Progenitor cell of endocrine pancreas (in vitro differentiated cells): ENCODE measurements at regions not wholly inside any gene's neighbourhood (a gene's known extent, or its start where the extent isn't known, plus 50 kb on each side); places are given as distances from the start of the nearest gene placed in this dataset.

Experiments used
- DNase-seq: peaks from one replicate; pipeline ENCODE4 v3.0.0; 2021; ENCODE audit warnings: low spot score; ENCODE audit not compliant: unreplicated experiment
- H3K27ac Mint-ChIP-seq: 2 replicates; pipeline ENCODE4 v1.8.0; 2021; ENCODE audit warnings: mild to moderate bottlenecking, moderate library complexity, mixed read lengths
- H3K27me3 Mint-ChIP-seq: 2 replicates; pipeline ENCODE4 v1.8.0; 2021; ENCODE audit warnings: mixed read lengths
- H3K36me3 Mint-ChIP-seq: 2 replicates; pipeline ENCODE4 v1.8.0; 2022; ENCODE audit warnings: mixed read lengths; ENCODE audit not compliant: insufficient read depth
- H3K4me1 Mint-ChIP-seq: 2 replicates; pipeline ENCODE4 v1.8.0; 2021; ENCODE audit warnings: low read depth, mixed read lengths
- H3K4me3 Mint-ChIP-seq: 2 replicates; pipeline ENCODE4 v1.8.0; 2021; ENCODE audit warnings: low read depth, mild to moderate bottlenecking, moderate library complexity, mixed read lengths
- H3K9me3 Mint-ChIP-seq: 2 replicates; pipeline ENCODE4 v1.8.0; 2021; ENCODE audit warnings: low read depth, mixed read lengths
- TF ChIP-seq, protein P1 (sequence below): fragments of 200-600 bp; sonication (generic); IDR thresholded peaks from one replicate; pipeline ENCODE4 v1.5.0; 2021; ENCODE audit warnings: antibody characterized with exemption, mild to moderate bottlenecking; ENCODE audit not compliant: unreplicated experiment

DNA sequence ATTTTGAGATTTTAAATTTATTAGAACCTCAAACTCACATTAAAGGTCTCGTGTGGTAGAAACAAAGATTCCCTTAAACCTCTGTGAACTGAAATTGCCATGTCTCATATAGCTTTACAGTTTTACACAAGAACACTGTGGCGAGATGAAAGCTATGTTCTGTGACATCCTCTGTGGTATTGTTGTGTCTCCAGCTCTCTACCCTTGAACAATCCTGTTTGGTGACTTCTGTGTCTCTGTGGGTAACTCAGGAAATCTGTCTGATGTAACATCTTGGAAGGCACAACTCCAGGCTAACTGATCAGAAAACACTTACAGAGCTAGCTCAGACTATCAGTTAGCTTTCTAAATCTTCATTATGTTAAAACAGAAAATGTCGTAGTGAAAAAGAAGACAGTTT lies 318.8 kb upstream of the GBE1 start:
- H3K36me3 Mint-ChIP-seq: no peaks in the 10 kb centered on the region
- no peak overlapping the region for H3K27ac Mint-ChIP-seq
- peaks cover 14% of the 10 kb centered on the region for H3K4me1 Mint-ChIP-seq

DNA sequence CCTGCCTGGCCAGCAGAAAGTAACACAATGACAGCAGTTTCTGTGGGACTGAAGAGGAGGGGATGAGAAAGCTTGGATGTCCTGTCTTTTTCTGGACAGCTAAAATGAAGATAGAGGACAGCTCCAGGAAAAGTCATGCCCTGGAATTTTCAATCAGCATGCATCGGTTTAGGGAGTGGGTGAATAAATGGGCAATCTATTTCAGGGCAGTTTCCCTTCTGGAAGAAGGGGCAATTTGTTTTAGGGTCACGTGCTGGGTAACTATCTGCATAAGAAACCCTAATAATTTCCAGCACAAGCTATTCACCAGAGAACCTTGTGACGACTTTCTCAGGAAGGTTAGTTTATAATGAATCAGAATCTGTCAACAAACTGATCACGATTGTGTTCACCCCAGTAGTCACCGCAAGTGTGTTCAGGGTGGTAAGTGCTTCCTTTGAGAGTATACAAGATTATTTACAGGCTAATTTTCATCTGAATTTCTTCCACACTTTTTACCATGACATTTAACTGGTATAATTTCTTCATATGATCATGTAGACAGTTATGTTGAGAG lies 318.0 kb upstream of the GBE1 start:
- Mint-ChIP-seq H3K9me3 (no peaks in the 10 kb centered on the region), H3K4me3 (no peak overlapping the region), H3K27ac (no peak overlapping the region), H3K27me3 (peaks cover under 1% of the 10 kb centered on the region), H3K36me3 (no peaks in the 10 kb centered on the region), H3K4me1 (peaks cover 13% of the 10 kb centered on the region)
- DNase-seq: no peak
- TF ChIP-seq, protein P1, sequence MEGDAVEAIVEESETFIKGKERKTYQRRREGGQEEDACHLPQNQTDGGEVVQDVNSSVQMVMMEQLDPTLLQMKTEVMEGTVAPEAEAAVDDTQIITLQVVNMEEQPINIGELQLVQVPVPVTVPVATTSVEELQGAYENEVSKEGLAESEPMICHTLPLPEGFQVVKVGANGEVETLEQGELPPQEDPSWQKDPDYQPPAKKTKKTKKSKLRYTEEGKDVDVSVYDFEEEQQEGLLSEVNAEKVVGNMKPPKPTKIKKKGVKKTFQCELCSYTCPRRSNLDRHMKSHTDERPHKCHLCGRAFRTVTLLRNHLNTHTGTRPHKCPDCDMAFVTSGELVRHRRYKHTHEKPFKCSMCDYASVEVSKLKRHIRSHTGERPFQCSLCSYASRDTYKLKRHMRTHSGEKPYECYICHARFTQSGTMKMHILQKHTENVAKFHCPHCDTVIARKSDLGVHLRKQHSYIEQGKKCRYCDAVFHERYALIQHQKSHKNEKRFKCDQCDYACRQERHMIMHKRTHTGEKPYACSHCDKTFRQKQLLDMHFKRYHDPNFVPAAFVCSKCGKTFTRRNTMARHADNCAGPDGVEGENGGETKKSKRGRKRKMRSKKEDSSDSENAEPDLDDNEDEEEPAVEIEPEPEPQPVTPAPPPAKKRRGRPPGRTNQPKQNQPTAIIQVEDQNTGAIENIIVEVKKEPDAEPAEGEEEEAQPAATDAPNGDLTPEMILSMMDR: no peak

More for the DNA sequence above, 318.8 kb upstream of the GBE1 start:
- no peak overlapping the region for H3K4me3 Mint-ChIP-seq
- no peak for DNase-seq
- H3K9me3 Mint-ChIP-seq: no peaks in the 10 kb centered on the region
- TF ChIP-seq, protein P1: no peak
- peaks cover 4% of the 10 kb centered on the region for H3K27me3 Mint-ChIP-seq

DNA sequence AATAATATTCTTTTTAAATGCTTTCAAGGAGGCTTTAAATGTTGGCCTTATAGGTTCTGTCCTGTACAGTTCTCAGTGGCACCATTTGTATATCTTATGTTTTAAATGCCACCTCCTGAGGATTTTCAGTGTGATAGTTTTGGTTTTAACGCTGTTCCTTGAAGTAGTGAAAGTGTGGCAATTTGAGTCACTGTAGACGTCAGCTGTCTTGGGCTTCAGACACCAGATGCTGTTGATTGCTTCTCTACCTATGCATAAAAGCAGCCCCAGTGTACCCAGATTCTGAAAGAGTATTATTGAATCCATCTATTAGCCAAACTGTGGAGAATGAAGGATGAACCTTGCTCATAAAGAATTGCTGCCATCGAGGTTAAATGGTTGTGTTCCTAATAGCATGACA lies 316.8 kb upstream of the GBE1 start:
- no peak overlapping the region for H3K27ac Mint-ChIP-seq
- TF ChIP-seq, protein P1: no peak
- H3K4me3 Mint-ChIP-seq: no peak overlapping the region
- H3K9me3 Mint-ChIP-seq: no peaks in the 10 kb centered on the region
- DNase-seq: no peak
- H3K27me3 Mint-ChIP-seq: no peaks in the 10 kb centered on the region
- no peaks in the 10 kb centered on the region for H3K36me3 Mint-ChIP-seq
- peaks cover 11% of the 10 kb centered on the region for H3K4me1 Mint-ChIP-seq

DNA sequence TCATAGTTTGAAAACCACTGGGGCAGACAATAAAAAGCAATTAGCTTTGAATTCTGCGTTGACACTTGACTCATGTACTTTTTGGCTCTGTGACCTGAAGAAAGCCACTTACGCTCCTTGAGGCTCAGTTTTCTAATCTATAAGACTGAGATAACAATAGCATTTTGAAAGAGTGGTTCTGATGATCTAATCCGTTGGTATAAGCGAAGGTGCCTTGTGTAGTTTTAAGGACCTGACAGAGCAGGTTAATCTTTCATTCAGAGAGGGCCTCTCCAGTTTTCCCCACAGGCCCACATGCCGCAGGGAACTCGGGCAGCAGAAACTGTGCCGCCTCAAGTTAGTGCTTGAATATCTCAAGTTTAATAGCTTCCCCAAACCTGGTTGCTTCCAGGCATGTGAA lies 306.0 kb upstream of the GBE1 start:
- H3K4me1 Mint-ChIP-seq: peaks cover 13% of the 10 kb centered on the region
- no peak overlapping the region for H3K27ac Mint-ChIP-seq
- no peaks in the 10 kb centered on the region for H3K27me3 Mint-ChIP-seq
- H3K36me3 Mint-ChIP-seq: no peaks in the 10 kb centered on the region
- H3K9me3 Mint-ChIP-seq: peaks cover 2% of the 10 kb centered on the region
- no peak for DNase-seq
- TF ChIP-seq, protein P1: no peak
- H3K4me3 Mint-ChIP-seq: no peak overlapping the region

DNA sequence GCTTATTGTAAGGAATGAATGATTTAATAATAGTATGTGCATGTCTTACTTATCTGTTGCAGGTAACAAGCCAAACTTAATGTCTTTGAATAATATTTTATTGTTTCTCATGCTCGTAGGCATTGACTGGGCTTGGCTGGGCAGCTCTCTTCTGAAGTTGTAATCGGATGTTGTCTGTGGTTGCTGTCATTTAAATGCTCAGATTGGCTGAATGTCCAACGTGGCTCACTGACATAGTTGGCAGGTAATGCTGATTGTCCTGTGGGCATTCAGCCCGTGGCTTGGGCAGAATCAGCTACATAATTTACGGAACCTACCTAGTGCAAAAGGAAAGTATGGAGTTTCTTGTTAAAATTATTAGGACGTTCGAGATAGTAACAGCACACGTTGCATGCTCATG lies 297.4 kb upstream of the GBE1 start:
- Mint-ChIP-seq H3K4me1 (no peaks in the 10 kb centered on the region), H3K9me3 (no peaks in the 10 kb centered on the region), H3K4me3 (no peak overlapping the region), H3K36me3 (no peaks in the 10 kb centered on the region), H3K27me3 (no peaks in the 10 kb centered on the region), H3K27ac (no peak overlapping the region)
- TF ChIP-seq, protein P1: no peak
- no peak for DNase-seq
